WI38 (cell line): ENCODE measurements at regions not wholly inside any gene's neighbourhood (a gene's known extent, or its start where the extent isn't known, plus 50 kb on each side); places are given as distances from the start of the nearest gene placed in this dataset.
"Not testable (repeated sequence)": the region's sequence is repeated elsewhere in the genome, so short reads cannot be mapped to it uniquely, and the experiment has no call there.

Experiments
- H3K4me3 ChIP-seq: 2 replicates; pipeline ENCODE4 v1.5.1; 2011; ENCODE audit warnings: low read depth, mild to moderate bottlenecking, control low read depth, low read length
- TF ChIP-seq, protein P1 (sequence below): IDR thresholded peaks from 2 replicates; pipeline ENCODE4 v1.5.1; 2012; ENCODE audit warnings: low read depth, mild to moderate bottlenecking, control low read depth, low read length

DNA sequence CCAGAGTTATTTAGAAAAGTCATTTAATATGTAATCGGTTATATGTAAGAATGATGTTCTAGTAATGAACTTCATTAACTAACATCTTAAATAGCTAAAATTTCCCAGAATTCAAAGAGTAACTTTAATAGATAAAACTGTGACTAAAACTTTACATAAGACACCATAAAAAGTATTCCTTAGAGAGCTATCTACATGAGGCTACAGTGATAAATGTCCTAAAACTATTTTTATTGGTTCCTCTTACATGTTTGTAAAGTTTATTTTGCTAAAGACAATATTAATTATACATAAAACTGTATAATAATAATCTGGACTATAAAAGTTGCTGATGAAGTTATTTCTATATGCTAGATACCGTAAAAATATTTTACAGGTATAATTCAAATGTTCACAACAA lies 897.7 kb upstream of the EPHA5 start:
- H3K4me3 ChIP-seq: no peak overlapping the region

DNA sequence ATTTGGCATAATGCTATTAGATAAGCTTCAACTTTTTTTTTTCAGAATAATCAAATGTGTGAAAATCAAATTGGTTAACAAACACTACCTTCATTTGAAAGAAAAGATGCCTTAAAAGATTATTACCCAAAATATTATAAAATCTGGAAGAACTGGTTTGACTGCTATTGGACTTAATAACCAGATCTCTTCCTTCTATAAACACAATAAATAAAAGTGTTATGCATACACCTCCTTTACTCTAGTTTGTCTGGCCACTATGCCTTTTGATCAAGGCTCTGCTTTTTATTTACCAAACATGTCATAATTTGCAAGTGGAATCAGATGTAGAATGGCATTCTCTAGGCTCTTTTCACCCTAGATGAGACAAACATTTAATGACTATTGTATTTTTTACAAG lies 897.3 kb upstream of the EPHA5 start:
- TF ChIP-seq, protein P1, sequence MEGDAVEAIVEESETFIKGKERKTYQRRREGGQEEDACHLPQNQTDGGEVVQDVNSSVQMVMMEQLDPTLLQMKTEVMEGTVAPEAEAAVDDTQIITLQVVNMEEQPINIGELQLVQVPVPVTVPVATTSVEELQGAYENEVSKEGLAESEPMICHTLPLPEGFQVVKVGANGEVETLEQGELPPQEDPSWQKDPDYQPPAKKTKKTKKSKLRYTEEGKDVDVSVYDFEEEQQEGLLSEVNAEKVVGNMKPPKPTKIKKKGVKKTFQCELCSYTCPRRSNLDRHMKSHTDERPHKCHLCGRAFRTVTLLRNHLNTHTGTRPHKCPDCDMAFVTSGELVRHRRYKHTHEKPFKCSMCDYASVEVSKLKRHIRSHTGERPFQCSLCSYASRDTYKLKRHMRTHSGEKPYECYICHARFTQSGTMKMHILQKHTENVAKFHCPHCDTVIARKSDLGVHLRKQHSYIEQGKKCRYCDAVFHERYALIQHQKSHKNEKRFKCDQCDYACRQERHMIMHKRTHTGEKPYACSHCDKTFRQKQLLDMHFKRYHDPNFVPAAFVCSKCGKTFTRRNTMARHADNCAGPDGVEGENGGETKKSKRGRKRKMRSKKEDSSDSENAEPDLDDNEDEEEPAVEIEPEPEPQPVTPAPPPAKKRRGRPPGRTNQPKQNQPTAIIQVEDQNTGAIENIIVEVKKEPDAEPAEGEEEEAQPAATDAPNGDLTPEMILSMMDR: no peak
- no peak overlapping the region for H3K4me3 ChIP-seq

More for the DNA sequence above, 897.7 kb upstream of the EPHA5 start:
- TF ChIP-seq, protein P1: no peak

DNA sequence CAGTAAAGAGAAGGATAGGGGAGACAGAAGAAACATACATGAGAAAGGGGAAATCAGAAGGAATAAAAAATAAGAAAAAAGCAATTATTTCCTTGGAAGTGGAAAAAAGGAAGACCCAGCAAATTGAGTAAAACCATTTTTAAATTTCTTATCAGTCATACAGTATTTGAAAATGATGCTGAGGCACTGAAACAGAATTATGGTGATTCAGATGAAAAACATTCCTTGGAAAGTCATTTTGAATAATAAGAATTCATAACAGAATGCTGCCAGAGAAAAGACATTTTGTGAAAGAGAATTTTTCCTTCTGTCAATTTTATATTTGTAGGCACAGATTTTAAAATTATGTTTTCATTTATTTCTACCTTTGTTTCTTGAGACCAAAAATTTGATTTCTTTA lies 895.5 kb upstream of the EPHA5 start:
- TF ChIP-seq, protein P1: no peak

DNA sequence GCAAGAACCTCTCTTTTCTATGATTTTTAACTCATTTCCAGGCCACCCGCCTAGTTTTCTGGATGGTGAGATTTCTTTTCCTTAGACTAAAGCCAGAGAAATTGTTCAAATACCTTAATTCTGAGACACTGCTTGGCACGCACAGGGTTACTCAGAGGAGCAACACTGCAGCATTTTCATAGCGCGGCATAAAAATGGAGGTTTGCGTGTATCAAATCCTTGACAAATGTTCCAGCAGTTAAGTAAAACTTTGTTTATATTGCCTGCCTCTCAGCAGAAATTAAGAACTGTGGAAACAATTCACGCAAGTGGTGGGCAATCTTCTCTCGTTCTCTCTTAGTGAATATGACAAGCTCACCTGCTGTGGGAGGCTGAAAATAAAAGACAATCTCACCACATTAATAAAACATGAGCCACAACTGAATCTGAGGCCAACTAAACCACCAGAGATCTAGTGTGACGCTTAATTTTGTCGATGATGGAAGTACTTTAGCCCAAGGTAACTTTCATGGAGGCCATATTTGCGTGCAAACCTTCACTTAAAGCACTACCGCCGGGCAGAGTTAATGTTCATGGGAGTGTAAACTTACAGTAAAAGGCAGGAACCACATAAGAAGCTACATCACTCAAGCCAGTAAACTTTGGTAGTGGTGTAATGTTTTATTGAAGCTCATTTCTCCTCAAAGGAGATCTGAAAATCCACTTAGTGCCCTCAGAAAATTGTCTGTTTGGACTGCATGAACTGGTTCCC lies 894.8 kb upstream of the EPHA5 start:
- TF ChIP-seq, protein P1: no peak
- no peak overlapping the region for H3K4me3 ChIP-seq

More for the DNA sequence above, 895.5 kb upstream of the EPHA5 start:
- no peak overlapping the region for H3K4me3 ChIP-seq

DNA sequence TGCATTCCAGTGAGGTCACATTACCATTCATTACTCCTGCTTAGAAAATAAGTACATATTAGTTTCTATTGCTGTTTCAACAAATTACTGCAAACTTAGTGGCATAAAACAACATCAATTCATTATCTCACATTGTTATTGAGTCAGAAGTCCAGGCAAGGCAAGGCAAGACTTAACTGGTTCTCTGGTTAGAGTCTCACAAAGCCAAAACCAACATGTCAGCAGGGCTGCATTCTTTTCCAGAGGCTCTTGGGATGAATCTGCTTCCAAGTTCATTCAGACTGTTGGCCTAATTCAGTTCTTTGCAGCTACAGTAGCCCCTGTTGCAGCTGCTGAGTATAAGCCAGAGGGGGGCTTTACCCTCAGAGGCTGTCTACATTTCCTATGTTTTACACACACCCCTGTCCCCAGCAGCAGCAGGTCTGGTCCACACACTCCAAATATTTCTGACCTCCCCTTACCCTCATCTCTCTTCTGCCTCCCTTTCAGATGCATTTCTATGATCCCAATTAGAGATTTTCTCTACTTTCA lies 892.1 kb upstream of the EPHA5 start:
- TF ChIP-seq, protein P1: no peak
- H3K4me3 ChIP-seq: no peak overlapping the region

DNA sequence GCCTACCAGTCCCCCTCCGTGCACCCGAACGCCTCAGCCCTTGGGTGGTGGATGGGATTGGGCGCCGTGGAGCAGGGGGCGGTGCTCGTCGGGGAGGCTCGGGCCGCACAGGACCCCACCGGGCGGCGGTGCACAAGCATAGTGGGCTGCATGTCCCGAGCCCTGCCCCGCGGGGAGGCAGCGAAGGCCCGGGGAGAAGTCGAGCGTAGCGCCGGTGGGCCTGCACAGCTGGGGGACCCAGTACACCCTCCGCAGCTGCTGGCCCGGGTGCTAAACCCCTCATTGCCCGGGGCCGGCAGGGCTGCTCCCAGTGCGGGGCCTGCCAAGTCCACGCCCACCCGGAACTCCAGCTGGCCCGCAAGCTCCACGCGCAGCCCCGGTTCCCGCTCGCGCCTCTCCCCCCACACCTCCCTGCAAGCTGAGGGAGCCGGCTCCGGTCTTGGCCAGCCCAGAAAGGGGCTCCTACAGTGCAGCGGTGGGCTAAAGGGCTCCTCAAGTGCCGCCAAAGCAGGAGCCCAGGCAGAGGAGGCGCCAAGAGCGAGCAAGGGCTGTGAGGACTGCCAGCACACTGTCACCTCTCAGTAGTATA lies 891.3 kb upstream of the EPHA5 start:
- not testable (repeated sequence) for H3K4me3 ChIP-seq

DNA sequence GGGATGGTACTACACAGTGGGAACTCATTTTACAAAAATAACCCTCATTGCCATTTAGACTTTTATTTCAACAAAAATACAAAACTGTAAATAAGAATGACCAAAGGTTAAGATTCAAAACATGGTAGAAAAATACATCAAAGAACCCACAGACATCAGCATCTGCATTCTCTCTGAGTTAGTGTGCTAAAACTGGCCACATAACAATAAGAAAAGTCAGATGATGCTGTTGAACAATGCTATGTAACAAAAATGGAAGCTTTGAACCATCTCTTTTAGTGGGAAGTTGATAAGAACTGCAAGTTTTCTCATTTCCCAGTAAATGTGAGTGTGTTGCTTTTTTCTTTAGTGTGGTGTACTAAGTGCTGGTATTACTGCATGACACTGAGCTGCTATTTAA lies 888.4 kb upstream of the EPHA5 start:
- TF ChIP-seq, protein P1: no peak
- H3K4me3 ChIP-seq: no peak overlapping the region
